ENCODE measurements at regions not wholly inside any gene's neighbourhood (a gene's known extent, or its start where the extent isn't known, plus 50 kb on each side); places are given as distances from the start of the nearest gene placed in this dataset.
A peak's percentile ranks its signal among the peaks of the same experiment; 100 is the strongest.
"Not testable (repeated sequence)": the region's sequence is repeated elsewhere in the genome, so short reads cannot be mapped to it uniquely, and the experiment has no call there.

DNA sequence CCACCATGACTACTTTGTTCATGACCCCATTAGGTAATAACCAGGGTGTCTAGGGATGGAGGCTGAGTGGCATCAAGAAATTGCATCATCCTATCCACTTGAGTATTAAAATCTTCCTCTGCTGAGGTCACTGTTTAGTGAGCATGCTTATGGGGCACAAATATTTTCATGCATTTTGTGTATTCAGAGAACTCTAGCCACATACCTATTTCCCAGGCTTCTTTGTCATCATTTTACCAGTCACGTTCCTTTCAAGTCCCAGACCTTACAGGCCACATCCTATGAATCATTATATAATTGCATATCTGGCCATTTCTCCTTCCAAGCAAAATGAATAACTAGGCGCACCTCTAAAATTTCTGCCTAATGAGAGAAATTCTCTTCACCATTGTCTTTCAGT is 1882.9 kb upstream of the AGA start:
- no peak for DNase-seq
- intact Hi-C loops (cut with DNase I): no loop called here

DNA sequence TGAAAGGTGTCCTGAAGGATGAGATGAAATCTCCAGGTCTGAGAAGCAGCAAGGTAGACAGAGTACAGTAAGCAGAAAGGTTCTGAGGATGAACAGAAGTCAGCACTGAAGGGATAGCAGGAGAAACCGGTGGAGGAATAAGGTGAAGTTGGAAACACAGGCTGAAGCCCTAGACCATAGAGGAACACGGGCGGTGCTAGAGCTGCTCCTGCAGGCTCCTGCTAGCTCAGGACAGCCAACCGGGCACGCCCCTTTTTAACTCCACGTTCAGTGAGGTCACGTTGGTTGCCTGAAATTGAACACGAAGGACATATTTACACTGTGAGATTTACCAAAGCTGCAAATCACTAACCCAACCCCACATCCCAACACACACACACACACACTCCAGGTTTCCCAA is 1886.4 kb upstream of the AGA start:
- intact Hi-C loops (cut with DNase I): no loop called here

DNA sequence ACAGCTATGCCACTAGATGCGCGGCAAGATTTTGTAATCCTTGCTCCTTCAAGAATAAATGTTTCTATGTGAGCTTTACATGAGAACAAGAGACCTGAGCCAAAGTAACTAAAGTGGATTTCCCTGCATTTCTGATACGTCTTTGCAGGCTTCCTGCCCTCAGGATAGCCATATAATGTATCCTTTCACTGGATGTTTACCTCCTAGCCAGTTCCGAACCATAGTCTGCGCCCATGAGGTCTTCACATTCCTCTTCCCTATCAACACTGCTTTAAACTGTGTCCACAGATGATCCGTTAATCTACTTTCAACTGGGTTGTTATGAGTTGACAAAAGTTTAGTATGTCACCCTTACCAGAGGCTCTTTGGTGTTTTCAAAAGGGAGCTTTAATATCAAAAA is 1889.1 kb upstream of the AGA start:
- no peak for DNase-seq
- intact Hi-C loops (cut with DNase I): no loop called here

More for the DNA sequence above, 1886.4 kb upstream of the AGA start:
- DNase-seq: peak in 1 of 10 donors; percentile 42

DNA sequence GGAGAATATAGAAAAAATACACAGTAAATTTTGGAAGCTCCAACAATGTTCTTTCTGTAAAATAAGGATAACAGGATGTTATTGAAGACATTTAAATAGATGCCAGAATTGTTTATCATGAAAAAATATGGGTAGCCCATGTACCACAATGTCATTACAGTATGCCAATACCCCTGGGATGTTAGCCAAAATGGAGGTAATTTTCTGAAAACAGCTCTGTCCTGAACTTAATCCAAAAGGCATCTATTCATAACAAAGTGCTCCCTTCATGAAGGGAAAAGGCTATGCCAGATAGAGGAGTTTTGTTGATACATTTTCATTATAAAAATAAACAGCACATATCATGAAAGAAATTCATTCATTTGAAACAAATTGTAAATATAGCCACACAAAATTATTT is 1902.6 kb upstream of the AGA start:
- DNase-seq: no peak
- intact Hi-C loops (cut with DNase I): no loop called here

DNA sequence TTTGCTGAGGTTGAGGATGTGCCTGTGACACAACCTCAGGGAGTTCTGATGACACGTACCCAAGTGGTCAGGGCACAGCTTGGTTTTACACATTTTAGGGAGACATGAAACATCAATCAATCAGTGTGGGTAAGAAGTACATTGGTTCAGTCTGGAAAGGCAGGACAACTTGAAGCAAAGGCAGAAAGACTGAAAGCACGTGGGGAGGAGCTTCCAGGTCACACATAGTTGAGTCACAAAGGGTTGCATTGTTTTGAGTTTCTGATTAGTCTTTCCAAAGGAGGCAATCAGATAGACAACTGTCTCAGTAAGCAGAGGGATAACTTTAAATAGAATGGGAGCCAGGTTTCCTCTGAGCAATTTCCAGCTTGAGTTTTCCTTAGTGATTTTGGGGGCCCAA is 1910.0 kb upstream of the AGA start:
- intact Hi-C loops (cut with DNase I): no loop called here
- DNase-seq: no peak

DNA sequence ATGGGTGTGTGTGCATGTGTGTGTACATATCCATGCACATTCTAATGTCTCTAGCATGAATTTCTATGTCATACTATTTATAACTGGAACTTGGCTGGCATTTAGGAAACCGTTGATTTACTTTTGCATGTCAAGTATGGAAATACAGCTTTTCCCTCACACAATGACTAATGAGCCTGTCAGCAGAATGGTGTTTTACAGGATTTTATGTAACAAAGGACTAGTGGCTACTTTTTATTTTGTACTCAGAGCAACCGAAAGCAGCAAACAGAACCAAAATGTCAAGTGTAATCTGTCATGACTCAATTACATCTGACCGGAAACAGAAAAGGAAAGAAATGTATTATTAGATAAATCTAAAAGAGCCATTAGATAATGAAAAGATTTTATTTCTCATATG is 1911.5 kb upstream of the AGA start:
- intact Hi-C loops (cut with DNase I): no loop called here
- no peak for DNase-seq

DNA sequence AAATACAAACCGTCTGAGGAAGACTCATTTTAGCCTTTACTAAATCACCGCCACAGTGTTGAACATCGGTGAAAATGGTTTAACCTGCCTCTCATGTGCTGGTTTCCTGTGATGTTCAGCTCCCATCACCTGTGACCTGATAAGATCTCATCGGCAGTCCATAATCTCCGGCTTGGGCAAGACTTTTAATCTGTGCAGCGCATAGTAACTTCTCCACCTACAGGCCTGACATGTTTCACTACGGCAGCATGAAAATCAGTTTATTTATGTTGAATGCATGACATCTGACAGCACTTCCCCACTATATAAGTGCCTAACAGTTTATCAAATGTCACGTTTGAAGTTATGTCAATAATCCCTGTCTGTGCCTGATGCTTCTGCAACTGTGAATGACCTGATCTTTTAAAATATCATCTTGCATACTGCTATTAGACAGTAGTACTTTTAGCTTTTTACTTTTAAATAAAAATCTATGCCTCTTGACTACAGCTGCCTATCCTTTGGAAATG is 1919.8 kb upstream of the AGA start:
- intact Hi-C loops (cut with DNase I): no loop called here
- DNase-seq: no peak

DNA sequence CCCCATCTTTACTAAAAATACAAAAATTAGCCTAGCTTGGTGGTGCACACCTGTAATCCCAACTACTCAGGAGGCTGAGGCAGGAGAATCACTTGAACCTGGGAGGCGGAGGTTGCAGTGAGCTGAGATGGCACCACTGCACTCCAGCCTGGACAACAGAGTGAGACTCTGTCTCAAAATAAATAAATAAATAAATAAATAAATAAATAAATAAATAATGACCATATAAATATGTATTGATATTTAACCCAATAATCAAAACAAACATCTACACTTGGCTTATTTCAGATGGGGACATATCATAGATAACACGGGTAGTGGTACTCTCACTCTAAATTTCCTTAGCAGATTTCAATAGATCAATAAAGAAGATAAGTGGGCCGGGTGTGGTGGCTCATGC is 1923.7 kb upstream of the AGA start:
- intact Hi-C loops (cut with DNase I); DNase-seq: not testable (repeated sequence)

DNA sequence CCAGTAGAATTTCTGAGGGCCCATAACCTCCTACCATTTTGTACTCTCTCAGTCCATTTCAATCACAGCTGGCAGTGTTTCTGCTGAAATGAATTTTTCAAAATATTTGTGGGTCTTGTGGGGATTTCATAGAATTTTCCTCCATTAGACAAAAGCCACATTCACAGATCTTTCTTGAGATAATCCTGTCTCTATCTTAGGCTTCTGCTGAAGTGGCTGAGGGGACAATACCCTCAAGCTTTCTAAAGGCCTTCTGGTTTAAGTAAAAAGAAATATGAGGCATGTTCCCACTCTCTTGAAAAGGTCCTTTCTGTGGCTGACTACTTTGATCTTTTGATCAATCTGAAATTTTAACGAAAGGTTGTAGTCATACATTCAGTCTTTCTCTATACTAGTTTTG is 1930.0 kb upstream of the AGA start:
- DNase-seq: no peak
- intact Hi-C loops (cut with DNase I): no loop called here

DNA sequence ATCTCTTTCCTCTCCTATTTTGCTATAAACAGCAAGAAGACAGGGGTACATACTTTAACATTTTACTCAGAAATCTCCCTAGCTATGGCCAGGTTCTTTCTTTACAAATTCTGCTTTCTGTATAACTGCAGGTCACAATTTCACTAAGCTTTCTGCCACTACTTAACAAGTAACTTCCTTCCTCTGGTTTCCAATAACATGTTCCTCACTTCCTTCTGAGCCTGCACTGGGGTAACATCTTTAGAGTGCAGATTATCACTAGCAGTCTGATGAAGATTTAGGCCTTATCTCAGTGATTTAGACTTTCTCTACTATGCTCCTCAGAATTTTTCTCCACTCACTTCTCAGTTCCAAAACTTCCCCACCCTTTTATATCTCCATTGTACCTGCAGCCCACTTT is 1930.5 kb upstream of the AGA start:
- no peak for DNase-seq
- intact Hi-C loops (cut with DNase I): no loop called here

DNA sequence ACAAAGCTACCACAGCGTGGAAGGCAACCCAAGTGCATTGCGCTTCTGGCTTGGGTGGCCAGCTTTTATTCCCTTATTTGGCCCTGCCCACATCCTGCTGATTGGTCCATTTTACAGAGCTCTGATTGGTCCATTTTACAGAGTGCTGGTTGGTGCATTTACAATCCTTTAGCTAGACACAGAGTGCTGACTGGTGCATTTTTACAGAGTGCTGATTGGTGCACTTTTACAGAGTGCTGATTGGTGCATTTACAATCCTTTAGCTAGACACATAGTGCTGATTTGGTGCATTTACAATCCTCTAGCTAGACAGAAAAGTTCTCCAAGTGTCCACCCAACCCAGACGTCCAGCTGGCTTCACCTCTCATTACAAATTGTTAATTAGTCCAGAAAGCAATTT is 1936.6 kb upstream of the AGA start:
- not testable (repeated sequence) for DNase-seq

DNA sequence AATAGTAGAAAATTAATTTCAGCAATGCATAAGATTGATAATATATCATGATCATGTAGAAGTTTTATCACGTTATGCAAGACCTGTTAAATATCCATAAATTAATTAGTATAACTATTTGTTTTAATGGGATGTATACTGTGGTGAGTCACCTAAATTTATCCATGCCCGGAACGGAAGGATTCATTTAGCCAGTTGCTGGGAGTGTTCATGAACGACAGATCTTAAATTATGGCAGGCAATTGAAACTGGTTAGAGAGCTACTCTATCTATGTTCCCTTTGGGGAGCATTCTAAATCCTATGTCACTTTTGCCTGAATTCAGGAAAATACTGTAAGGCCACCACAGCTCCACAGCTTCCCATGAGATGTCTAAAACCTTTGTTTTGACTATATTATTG is 1950.5 kb upstream of the AGA start:
- DNase-seq: no peak
- intact Hi-C loops (cut with DNase I): no loop called here

More for the DNA sequence above, 1936.6 kb upstream of the AGA start:
- intact Hi-C loops (cut with DNase I): not testable (repeated sequence)

DNA sequence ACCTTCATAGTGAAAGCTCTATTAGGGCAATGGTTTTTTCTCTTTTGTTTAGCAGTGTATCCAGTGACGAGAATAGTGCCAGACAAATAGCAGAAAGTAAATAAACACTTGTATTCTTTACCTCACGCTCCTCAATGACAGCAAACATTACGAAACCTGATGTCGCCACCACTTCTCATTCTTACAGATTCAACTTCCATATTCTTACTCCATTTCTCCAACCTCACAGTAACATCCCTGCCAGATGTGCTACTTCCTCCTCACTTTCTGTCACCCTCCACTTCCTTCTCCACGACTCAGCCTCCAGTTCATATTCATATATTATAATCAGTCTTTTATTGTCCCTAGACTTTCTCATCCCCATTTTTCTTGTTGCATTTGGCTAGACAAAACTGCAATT is 1956.2 kb upstream of the AGA start:
- DNase-seq: no peak
- intact Hi-C loops (cut with DNase I): no loop called here

DNA sequence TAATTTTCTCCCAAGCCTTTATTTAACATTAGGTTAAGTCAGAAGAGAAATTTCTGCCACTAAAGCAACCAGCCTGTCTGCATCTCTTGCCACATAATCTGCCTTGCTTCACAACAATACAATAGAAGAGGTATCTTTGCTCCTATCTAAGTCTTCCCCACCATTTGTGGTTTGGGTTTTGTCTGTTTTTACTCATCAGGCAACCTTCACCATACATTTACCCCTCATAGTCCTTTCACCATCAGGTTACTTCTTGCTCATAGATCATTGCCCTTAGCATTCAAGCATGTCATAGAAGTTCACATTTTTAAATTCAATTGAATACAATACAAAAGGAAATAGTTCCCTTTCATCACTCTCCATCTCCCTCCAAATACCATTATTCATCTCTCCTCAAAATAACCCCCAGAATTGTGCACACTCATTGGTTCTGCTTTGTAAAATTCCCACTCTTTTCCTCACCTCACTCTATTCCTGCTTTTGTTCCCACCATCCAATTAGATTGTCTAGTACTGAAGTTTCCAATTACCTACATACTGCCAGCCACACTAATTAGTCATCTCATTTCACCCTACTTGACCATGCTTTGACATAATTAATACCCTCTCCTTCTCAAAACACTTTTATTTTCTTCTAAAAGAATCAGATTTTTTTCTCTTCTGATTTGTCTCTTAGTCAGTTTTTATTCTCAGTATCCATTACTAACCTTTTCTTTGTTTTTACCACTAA is 1957.0 kb upstream of the AGA start:
- DNase-seq: no peak
- intact Hi-C loops (cut with DNase I): no loop called here

DNA sequence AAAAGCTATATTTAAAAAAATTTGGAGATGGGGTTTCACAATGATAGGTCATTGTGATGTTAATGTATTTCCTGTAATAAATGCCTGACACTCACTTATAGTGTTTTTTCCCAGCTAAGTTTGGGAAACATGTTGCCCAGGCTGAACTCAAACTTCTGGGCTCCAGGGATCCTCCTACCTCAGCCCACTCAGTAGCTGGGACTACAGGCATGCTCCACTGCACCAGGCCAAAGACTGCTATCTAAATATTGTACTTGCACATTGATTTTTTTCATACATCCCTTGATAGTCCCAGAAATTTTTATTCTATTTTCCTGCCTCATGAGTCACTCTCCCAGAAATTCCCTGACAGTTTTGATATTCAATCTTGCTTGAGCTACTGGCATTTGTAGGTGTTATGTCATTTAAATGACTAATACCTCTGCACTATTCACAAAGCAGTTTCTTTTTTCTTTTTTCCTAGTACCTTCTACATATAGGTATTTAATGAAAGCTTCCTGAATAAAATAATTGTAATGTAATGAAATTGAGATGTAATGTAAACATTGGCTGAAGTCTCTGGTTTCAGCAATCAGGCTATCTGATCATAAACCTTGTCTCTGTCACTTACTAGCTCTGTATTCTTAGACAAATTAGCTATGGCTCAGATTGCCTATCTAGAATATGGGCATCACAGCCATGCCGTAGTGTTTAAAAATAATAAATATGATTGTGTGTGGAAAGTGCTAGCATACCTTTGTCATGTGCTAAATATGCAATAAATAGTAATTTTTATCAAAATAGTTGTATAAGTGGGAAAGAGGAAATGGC is 1973.0 kb upstream of the AGA start:
- intact Hi-C loops (cut with DNase I): no loop called here
- no peak for DNase-seq

DNA sequence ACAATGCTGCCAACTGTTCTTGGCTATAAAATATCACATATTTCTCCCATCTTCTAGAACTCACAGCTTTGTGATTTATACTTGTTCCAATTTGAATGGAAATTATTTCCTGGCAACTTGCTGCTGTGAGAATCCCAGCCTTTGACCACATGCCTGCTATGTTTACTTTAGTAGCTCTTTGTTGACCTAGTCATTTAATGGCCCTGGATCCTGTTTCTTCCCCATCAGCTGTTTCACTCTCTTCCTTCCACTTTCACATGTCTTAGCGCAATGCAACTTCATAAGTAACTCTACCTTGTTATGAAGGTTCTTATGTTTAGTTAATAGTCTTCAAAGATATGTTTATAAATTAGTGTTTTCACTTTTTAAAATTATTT is 1973.6 kb upstream of the AGA start:
- intact Hi-C loops (cut with DNase I): no loop called here
- no peak for DNase-seq

DNA sequence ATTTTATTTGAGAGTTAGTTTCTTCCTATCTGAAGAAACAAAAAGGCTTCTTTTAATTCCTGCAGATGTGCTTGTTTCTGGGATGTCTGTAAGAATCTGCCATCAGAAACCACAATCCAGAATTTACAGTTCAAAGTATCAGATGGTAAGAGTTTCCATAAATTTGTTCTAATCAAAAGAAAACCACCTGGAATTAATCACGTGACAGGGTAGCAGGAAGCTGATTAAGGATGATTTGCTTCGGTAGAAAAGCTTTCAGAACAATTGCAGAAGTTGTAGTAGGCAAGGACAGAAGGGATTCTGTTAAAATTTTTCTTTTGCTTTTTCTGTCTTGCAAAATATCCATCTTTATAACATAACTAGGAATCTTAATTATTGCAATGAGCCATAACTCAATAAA is 1975.1 kb upstream of the AGA start:
- intact Hi-C loops (cut with DNase I): no loop called here

DNA sequence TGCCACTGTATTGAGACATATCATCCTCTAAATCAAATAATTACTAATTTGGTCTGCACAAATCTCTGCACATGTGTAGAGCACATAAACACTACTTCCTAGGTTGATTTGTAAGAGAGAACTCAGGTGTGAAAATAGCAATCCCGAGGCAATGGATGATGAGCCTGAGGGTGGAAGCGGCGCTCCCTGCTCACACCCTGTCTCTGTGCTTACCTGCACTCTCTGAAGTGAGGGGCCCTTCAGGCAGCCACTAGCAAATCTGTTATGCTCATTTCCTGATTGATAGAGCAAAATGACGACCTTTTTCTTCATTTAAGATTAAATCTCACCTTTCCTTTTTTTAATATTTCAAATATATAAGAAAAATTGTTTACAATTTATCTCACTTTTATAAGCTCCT is 1995.7 kb upstream of the AGA start:
- no peak for DNase-seq
- intact Hi-C loops (cut with DNase I): no loop called here

More for the DNA sequence above, 1975.1 kb upstream of the AGA start:
- DNase-seq: no peak

DNA sequence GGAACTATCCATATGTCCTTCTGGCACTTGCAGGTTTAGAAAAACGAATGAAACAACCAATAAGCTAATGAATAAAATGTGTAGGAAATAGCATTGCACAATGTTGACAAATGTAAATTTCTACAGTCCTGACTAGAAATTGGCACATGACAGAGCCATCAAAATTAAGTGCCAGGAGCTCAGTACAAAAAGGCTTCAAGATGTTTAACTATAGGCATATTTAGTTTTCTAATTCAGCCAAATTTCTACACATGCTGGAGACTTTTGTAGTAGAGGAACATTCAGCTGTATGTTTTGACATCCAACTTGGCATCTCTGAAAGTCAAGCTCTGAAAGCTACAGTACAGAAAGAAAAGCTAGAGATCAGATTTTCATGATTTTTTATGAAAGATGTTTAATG is 1999.4 kb upstream of the AGA start:
- intact Hi-C loops (cut with DNase I): no loop called here
- DNase-seq: no peak

DNA sequence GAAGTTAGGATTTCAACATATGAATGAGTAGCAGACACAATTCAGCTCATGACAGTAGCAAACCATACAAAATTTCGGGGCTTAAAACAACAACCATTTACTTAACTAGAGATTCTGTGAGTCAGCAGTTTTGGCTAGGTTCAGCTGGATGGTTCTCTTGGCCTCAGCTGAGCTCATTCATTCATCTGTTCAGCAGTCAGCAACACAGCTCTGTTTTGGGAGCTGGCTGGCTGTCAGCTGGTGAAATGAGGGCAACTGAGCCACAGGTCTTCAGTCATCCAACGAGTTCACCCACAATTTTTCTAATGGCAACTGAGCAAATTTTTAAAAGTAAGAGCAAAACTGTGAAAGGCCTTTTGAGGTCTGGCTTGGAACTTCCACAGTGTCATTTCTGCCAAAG is 2005.1 kb upstream of the AGA start:
- intact Hi-C loops (cut with DNase I): no loop called here
- DNase-seq: peak in 4 of 10 donors; percentile 14 to 58 (median 22)

DNA sequence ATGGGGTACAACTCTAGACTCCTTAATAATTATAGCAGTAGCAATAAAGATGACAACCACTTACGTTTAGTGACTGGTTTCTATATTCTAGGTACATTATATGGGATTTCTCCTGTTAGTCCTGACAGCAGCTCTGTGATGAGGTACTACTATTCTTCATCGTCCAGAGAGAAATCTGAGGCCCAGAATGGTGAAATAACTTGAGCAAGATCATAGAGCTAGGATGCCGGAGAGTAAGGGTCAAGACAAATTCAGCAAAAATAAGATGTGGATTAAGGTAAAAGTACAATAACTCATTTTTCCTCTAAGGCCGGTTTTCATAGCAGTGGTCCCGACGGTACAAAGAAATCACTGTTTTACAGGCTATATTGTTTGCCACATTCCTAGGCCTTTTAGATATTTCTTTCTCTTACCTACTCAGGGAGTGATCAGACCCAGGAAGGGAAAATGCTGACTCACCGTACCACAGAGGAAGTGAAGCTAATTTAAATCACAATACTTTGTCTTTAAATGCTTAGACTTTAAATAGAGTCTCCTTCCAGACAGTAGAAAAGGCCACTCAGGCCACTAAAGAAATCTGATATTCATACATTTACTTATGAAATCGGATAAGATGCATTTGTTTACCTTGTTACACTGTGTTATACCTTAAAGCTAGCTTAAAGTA is 2023.0 kb upstream of the AGA start:
- intact Hi-C loops (cut with DNase I): no loop called here
- no peak for DNase-seq
